GM12873 (cell line): ENCODE measurements at regions not wholly inside any gene's neighbourhood (a gene's known extent, or its start where the extent isn't known, plus 50 kb on each side); places are given as distances from the start of the nearest gene placed in this dataset.

Experiments
- TF ChIP-seq, protein P1 (sequence below): IDR thresholded peaks from 2 replicates; pipeline ENCODE4 v1.5.1; 2012; ENCODE audit warnings: low read depth, mild to moderate bottlenecking, moderate library complexity, low read length, control low read depth; ENCODE audit not compliant: insufficient read depth; ENCODE audit errors: missing control alignments

DNA sequence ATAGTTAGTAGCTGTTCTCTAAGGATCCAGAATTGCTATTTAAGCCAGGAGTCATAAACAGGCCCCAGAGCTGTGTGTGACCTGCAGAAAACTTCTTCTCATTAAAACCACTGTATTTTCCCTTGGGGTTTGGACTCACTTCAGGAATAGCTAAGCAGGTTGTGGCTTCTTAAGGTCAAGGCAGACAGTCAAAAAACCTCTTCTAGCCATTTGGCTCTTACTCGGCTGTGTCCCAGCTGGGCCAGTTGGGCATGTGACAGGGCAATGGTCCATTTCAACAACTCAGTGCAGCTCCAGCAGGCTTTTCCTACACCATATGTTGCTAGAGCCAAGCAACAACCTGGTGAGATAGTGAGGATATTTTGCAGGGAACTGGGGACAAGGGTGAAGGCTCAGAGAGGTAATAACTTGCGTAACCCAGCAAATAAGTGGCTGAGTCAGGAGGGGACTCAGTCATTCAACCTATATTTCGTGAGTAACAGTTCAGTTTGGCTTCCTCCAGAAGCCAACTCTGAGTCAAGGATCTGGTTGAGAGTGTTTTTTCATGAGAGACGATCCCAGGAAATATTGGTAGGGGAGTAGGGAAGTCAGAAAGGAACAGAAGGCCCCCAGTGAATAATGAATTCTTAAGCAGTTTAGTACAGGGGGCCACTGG, 115.4 kb upstream of the PPP2R2B start:
- TF ChIP-seq, protein P1, sequence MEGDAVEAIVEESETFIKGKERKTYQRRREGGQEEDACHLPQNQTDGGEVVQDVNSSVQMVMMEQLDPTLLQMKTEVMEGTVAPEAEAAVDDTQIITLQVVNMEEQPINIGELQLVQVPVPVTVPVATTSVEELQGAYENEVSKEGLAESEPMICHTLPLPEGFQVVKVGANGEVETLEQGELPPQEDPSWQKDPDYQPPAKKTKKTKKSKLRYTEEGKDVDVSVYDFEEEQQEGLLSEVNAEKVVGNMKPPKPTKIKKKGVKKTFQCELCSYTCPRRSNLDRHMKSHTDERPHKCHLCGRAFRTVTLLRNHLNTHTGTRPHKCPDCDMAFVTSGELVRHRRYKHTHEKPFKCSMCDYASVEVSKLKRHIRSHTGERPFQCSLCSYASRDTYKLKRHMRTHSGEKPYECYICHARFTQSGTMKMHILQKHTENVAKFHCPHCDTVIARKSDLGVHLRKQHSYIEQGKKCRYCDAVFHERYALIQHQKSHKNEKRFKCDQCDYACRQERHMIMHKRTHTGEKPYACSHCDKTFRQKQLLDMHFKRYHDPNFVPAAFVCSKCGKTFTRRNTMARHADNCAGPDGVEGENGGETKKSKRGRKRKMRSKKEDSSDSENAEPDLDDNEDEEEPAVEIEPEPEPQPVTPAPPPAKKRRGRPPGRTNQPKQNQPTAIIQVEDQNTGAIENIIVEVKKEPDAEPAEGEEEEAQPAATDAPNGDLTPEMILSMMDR: no peak

DNA sequence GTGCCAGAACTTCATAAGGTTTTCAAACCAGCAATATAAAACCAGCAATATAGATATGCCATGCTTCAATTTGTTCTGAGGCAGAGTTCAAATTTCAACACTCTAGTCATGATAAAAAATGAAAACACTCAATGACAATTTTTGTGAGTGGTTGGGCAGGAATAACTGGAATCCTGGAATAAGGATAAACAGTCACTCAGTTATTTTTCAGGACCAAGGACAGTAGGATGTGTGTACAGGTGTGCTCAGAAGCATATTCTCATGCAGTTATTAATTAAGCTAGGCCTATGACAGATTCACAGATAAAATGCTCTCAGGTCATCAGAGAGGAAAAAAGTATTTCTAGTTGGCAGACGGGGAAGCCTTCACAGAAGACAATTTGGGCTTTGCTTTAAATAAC, 117.3 kb upstream of the PPP2R2B start:
- TF ChIP-seq, protein P1: no peak

DNA sequence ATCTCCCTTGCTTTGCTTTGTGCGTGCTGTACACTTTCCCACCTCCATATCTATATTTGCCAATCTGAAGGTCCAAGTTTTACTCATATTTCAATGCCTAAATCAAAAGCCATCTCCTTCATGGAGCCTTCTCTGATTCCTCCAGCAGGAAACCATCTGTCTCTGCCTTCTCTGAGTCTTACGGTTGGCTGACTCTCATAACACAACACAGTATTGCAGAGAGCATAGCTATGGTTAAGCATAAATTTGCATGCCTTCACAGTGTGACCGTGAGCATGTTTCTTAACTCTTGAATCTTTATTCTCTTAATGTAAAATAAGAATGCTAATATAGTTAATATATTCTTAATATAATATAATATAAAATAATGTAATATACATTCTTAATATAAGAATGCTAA, 136.8 kb upstream of the PPP2R2B start:
- TF ChIP-seq, protein P1: no peak

DNA sequence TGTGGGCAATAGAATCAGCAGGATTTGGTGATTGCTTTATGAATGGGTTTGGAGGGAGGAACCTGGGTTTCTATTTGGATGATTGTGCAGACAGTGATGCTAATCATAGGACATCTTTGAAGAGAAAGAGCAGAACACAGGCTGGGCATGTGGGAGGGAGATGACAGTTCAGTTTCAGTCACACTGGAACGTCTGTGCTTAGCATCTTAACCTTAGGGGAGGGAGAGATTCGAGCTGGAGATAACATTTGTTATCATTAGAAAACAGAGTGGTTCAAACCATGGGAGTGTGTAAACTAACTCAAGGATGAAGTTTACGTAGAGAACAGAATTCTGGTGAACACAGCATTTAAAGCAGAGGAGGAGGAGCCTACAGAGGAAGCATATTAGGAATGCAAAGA, 138.6 kb upstream of the PPP2R2B start:
- TF ChIP-seq, protein P1: no peak

DNA sequence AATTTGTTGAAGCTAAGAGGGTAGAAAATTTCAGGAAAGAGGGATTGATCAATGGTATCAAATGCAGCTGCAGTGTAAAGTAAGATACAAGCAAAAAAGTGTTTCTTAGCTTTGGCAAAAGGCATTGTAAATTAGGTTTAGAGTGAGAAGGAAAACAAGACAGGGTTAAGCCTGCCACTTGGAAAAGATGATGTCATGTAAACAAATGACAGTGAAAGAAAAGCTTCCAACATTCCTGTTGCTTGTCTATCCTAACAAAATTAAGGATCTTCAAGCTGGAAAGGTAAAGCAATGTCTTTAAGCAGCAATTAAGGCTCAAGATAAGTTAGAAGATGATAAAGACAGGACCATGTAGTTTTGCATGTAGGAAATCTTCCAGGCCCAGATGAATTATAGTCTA, 139.1 kb upstream of the PPP2R2B start:
- TF ChIP-seq, protein P1: no peak

DNA sequence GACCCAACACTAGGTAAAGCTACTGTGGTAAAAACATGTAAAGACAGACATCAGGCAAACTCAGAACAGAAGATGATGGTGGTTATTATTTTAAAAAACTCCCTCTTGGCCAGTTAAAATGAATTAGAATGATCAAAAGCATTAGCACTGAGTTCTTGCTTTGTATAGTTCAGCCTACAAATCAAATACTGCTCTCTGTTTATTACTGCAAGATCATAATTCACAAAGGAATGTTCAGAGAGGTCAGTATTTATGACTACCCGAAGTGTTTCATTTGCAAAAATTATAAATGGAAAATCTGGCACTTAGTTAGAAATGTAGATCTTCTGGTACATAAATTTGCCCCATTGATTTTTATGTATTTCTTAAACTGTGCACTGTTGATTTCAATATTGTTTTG, 140.3 kb upstream of the PPP2R2B start:
- TF ChIP-seq, protein P1: no peak

DNA sequence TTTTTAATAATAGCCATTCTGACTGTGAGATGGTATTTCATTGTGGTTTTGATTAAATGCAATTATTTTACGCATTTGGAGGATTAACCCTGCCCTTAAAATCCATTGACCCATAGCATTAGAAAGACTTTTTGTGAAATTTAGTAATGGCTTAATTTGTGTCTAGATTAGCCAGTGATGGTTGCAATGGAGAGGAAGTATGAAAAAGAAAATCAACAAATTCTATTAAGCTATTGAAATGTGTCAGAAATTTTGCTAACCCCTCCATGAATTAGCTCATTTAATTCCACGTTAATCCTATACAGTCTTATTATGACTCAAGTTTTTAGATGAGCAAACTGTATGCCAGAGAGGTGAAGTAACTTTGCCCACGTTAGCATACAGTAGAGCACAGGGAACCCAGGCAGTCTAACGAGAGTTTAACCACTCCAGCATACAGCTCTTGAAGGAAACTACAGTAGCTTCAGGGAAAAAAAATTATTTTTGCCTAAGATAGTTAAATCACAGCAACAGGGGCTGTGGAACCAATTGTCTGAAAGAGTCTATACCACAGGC, 158.2 kb upstream of the PPP2R2B start:
- TF ChIP-seq, protein P1: no peak
